ENCODE measurements at regions not wholly inside any gene's neighbourhood (a gene's known extent, or its start where the extent isn't known, plus 50 kb on each side); places are given as distances from the start of the nearest gene placed in this dataset.
"Not testable (repeated sequence)": the region's sequence is repeated elsewhere in the genome, so short reads cannot be mapped to it uniquely, and the experiment has no call there.

DNA sequence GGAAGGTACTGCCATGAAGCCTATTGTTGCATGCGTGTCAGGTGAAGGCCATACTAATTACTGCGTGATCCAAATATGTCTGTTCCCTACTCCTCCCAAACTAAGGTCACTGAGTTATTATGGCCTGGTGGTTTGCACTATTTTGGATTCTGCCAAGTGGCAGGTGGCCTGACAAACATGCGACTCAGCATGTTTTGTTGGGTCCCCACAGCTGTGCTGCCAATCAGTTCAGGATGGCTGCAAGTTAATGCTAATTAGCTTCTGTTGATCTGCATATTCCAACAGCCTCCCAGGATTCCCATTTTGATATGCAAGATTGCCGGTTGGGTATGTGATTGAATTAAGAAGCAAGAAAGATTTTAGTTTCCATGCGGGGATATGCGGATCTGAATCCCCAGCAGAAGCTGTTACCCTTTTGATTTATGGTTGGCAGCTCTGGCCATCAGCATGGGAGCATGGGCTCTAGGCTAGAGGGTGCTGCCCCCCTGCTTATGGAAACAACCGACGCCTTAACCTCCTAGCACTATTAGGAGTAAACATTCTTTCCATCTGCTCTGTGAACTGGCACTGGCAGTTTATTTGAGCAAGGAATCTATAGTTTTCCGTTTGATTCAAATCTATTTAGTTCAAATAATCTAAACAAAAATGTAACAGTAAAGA, 429.8 kb upstream of the C1orf87 start:
- H3K36me3 ChIP-seq (ENCODE audit: control insufficient read depth, insufficient read depth, low read length) = no peaks in the 10 kb centered on the region
- FAIRE-seq (no peak), DNase-seq (ENCODE audit: low read depth) (no peak)
- TF ChIP-seq, protein P1, sequence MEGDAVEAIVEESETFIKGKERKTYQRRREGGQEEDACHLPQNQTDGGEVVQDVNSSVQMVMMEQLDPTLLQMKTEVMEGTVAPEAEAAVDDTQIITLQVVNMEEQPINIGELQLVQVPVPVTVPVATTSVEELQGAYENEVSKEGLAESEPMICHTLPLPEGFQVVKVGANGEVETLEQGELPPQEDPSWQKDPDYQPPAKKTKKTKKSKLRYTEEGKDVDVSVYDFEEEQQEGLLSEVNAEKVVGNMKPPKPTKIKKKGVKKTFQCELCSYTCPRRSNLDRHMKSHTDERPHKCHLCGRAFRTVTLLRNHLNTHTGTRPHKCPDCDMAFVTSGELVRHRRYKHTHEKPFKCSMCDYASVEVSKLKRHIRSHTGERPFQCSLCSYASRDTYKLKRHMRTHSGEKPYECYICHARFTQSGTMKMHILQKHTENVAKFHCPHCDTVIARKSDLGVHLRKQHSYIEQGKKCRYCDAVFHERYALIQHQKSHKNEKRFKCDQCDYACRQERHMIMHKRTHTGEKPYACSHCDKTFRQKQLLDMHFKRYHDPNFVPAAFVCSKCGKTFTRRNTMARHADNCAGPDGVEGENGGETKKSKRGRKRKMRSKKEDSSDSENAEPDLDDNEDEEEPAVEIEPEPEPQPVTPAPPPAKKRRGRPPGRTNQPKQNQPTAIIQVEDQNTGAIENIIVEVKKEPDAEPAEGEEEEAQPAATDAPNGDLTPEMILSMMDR (IDR thresholded peaks at IDR 0.05; ENCODE audit: insufficient read depth, low read length, severe bottlenecking) = no peak
- no peaks in the 10 kb centered on the region for H3K27me3 ChIP-seq (ENCODE audit: control insufficient read depth, insufficient read depth, low read length)
- no peak overlapping the region for H3K4me3 ChIP-seq (ENCODE audit: low read depth, low read length)

DNA sequence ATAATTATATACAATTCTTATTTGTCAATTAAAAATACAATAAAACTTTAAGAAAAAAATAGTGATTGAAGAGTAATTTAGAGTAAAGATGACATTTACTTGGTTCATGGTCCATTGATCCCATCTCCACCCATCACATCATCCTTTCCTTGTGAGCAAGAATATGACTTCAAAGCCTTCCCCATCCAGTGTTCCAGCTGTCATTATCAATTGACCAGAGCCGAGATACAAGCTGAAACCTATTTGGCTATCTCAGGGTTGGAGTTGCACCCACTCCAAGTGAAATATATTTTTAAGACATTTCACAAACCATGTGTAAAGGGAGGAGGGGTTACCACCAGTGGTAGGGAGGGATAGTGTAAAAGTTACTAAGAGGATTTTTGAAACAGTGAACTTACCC, 428.9 kb upstream of the C1orf87 start:
- Histone ChIP-seq H3K4me3 (ENCODE audit: low read depth, low read length) (no peak overlapping the region), H3K27me3 (ENCODE audit: control insufficient read depth, insufficient read depth, low read length) (no peaks in the 10 kb centered on the region), H3K36me3 (ENCODE audit: control insufficient read depth, insufficient read depth, low read length) (no peaks in the 10 kb centered on the region)
- TF ChIP-seq, protein P1 (IDR thresholded peaks at IDR 0.05; ENCODE audit: insufficient read depth, low read length, severe bottlenecking) = no peak
- DNase-seq (ENCODE audit: low read depth) (no peak), FAIRE-seq (no peak)

DNA sequence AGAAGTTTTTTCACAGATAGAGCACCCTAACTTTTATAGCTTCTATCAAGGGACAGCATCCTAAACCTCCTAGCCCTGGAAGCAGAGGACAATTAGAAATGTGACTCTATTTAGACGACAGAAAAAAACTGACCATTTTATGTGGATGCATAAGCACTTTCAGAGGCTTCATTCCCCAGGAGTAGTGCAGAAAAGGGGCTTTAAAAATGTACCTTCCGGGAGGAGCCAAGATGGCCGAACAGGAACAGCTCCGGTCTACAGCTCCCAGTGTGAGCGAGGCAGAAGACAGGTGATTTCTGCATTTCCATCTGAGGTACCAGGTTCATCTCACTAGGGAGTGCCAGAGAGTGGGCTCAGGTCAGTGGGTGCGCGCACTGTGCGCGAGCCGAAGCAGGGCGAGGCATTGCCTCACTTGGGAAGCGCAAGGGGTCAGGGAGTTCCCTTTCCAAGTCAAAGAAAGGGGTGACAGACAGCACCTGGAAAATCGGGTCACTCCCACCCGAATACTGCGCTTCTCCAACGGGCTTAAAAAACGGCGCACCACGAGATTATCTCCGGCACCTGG, 416.4 kb upstream of the C1orf87 start:
- H3K4me3 ChIP-seq (ENCODE audit: low read depth, low read length); DNase-seq (ENCODE audit: low read depth); H3K36me3 ChIP-seq (ENCODE audit: control insufficient read depth, insufficient read depth, low read length); H3K27me3 ChIP-seq (ENCODE audit: control insufficient read depth, insufficient read depth, low read length); FAIRE-seq: not testable (repeated sequence)

DNA sequence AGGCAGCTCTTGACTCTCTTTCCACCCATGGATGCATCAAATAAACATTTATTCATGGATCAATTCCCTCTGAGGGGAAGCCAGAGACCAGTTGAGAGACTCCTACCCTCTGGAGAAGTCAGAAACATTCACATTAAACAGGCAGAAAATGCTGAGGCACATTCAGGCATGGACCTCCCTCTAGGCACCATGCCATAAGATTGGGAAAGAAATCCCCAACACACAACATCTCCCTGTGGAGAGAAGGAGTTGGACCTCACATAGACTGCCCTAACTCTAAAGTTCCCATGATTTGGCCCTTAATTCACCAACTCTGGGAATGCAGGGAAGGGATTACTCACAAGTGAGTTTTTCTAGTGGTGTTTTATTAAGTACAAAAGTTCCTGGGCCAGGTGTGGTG, 415.3 kb upstream of the C1orf87 start:
- no peak overlapping the region for H3K4me3 ChIP-seq (ENCODE audit: low read depth, low read length)
- TF ChIP-seq, protein P1 (IDR thresholded peaks at IDR 0.05; ENCODE audit: insufficient read depth, low read length, severe bottlenecking) = no peak
- H3K27me3 ChIP-seq (ENCODE audit: control insufficient read depth, insufficient read depth, low read length) = no peaks in the 10 kb centered on the region
- no peak for FAIRE-seq
- H3K36me3 ChIP-seq (ENCODE audit: control insufficient read depth, insufficient read depth, low read length) = no peaks in the 10 kb centered on the region
- no peak for DNase-seq (ENCODE audit: low read depth)

DNA sequence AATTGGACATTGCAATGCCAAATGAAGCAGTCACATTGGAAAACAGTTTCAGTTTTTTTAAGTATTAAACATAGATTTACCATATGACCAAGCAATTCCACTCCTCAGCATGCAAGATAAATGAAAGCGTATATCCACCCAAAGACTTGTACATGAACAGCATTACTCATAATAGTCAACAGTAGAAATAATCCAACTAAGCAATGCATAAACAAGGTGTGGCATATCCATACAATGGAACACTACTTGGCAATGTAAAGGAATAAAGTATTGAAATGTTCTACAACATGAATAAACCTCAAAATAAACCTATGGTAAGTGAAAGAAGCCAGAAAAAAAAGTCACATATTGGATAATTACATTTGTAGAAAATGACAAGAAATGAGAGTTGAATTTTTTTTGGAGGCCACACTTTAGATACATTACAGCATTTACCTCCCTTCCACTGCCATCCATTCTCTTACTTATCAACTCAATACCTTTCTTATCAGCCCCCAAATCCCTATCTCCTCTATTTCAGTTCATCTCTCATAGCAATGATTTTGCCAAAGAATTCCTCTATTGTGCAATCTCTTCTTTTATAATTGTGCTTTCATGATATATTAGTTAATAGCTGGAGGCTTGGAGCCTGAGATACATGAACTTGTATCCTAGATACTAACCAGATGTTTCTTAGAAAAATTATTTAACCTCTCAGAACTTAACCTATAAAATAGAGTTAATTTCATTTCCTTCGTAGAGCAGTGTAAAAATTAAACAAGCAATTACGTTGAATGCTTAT, 414.2 kb upstream of the C1orf87 start:
- no peaks in the 10 kb centered on the region for H3K27me3 ChIP-seq (ENCODE audit: control insufficient read depth, insufficient read depth, low read length)
- no peaks in the 10 kb centered on the region for H3K36me3 ChIP-seq (ENCODE audit: control insufficient read depth, insufficient read depth, low read length)
- no peak overlapping the region for H3K4me3 ChIP-seq (ENCODE audit: low read depth, low read length)
- no peak for FAIRE-seq
- TF ChIP-seq, protein P1 (IDR thresholded peaks at IDR 0.05; ENCODE audit: insufficient read depth, low read length, severe bottlenecking) = no peak
- DNase-seq (ENCODE audit: low read depth) = no peak

DNA sequence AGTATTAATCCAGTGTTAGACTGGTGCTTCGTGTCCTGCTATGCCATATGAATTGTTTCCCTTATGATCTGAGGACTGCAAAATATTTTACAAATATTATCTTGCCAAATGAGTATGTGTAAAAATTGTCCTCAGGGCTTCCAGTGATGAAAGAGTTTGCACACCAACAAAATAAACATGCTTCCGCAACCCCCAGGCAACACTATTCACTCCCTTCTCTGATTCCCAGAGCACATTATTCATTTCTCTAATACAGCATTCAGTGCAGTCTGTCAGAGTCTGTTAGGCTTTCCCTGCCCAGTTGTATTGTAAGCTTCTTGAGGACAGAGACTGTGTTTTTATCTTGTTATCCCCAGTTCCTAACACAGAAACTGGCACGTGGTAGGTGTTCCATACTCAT, 409.9 kb upstream of the C1orf87 start:
- peak; percentile 55 for DNase-seq (ENCODE audit: low read depth)
- no peak for FAIRE-seq
- H3K36me3 ChIP-seq (ENCODE audit: control insufficient read depth, insufficient read depth, low read length) = no peaks in the 10 kb centered on the region

More for the DNA sequence above, 409.9 kb upstream of the C1orf87 start:
- TF ChIP-seq, protein P1 (IDR thresholded peaks at IDR 0.05; ENCODE audit: insufficient read depth, low read length, severe bottlenecking) = no peak
- Histone ChIP-seq H3K4me3 (ENCODE audit: low read depth, low read length) (no peak overlapping the region), H3K27me3 (ENCODE audit: control insufficient read depth, insufficient read depth, low read length) (no peaks in the 10 kb centered on the region)

Measured in bronchial epithelial cell (primary cell).